K562 (cell line): ENCODE measurements at regions not wholly inside any gene's neighbourhood (a gene's known extent, or its start where the extent isn't known, plus 50 kb on each side); places are given as distances from the start of the nearest gene placed in this dataset.
"Not testable (repeated sequence)": the region's sequence is repeated elsewhere in the genome, so short reads cannot be mapped to it uniquely, and the experiment has no call there.

Experiments
- ATAC-seq: fragments of 200-7000 bp; cut with Tn5 transposase; 3 replicates; pipeline ENCODE4 v1.9.1; 2020; ENCODE audit warnings: moderate library complexity
- BruUV-seq: library from RNA; stranded (reverse); fragments of 400-500 nt; replicated peaks from 2 replicates; lab custom pipeline; 2021; lab: Mats Ljungman, UMichigan
- CTCF ChIA-PET: fragments of 300-600 bp; formaldehyde crosslinking; extraction: SDS; loops from one replicate; lab custom pipeline; 2021; ENCODE audit warnings: low intra/inter-chr PET ratio; lab: Yijun Ruan, JAX
- POLR2A ChIA-PET: fragments of 300-600, 350-650 bp; sonication (Branson Sonifier 250); formaldehyde crosslinking; extraction: SDS; loops from one replicate; lab custom pipeline; 2021; ENCODE audit warnings: antibody characterized with exemption, inconsistent platforms; lab: Yijun Ruan, JAX
- DNase-seq, 4 experiments: peaks; one replicate each; pipeline versions ENCODE4 v3.0.0 to v3.0.0-alpha.2; 2011 to 2018; ENCODE audit warnings: low spot score in 3 of 4, mixed read lengths in 3 of 4; ENCODE audit errors: extremely low read depth in 1 of 4
- FAIRE-seq: peaks from 2 replicates; lab custom pipeline; 2011; peaks lifted over from hg19 to GRCh38; lab: Jason Lieb, UNC
- H2AFZ ChIP-seq: 2 replicates; pipeline ENCODE4 v1.6.0; 2011; ENCODE audit warnings: low read depth, low read length, control low read depth, inconsistent platforms
- H3K27ac ChIP-seq: fragments of 200-600 bp; 3 replicates; pipeline ENCODE4 v1.8.0; 2011; ENCODE audit warnings: low read depth, mild to moderate bottlenecking, control low read depth, inconsistent platforms, low read length, moderate library complexity, mixed read lengths; ENCODE audit errors: extremely low read depth
- H3K27me3 ChIP-seq, 2 experiments: fragments of 300-600 bp in 1 of 2; 2 replicates in 1 of 2; 3 replicates in 1 of 2; pipeline versions ENCODE4 v1.6.0 to v1.8.0; 2011; ENCODE audit warnings: inconsistent platforms in 2 of 2, low read length in 2 of 2, mild to moderate bottlenecking in 1 of 2, mixed read lengths in 1 of 2, moderate library complexity in 1 of 2; ENCODE audit not compliant: control insufficient read depth in 2 of 2, insufficient read depth in 2 of 2
- H3K36me3 ChIP-seq: fragments of 300-600 bp; 3 replicates; pipeline ENCODE4 v1.8.0; 2011; ENCODE audit warnings: mild to moderate bottlenecking, low read length, inconsistent platforms; ENCODE audit not compliant: control insufficient read depth, insufficient read depth
- H3K4me1 ChIP-seq, 2 experiments: fragments of 200-600 bp in 1 of 2; replicated peaks in 1 of 2; 2 replicates in 1 of 2; 3 replicates in 1 of 2; pipeline versions ENCODE4 v1.5.1 to v1.8.0; 2011; ENCODE audit warnings: inconsistent platforms in 2 of 2, low read length in 2 of 2, mild to moderate bottlenecking in 1 of 2, mixed read lengths in 1 of 2, moderate library complexity in 1 of 2; ENCODE audit not compliant: control insufficient read depth in 2 of 2, insufficient read depth in 2 of 2
- H3K4me2 ChIP-seq: 2 replicates; pipeline ENCODE4 v1.6.1; 2011; ENCODE audit warnings: low read length, control low read depth, inconsistent platforms, mixed read lengths; ENCODE audit not compliant: insufficient read depth
- H3K4me3 ChIP-seq: fragments of 200-600 bp; sonication (generic), shearing (Covaris generic); 2 replicates; pipeline ENCODE4 v1.5.1; 2016; ENCODE audit warnings: control low read depth, inconsistent platforms
- H3K79me2 ChIP-seq: fragments of 200-600 bp; 3 replicates; pipeline ENCODE4 v1.8.0; 2011; ENCODE audit warnings: low read length, inconsistent platforms; ENCODE audit not compliant: control insufficient read depth, insufficient read depth
- H3K9ac ChIP-seq, 2 experiments: 2 replicates each; pipeline versions ENCODE4 v1.6.0 to v1.6.1; 2011; ENCODE audit warnings: low read depth in 2 of 2, low read length in 2 of 2, control low read depth in 1 of 2, inconsistent platforms in 1 of 2, mild to moderate bottlenecking in 1 of 2, mixed read lengths in 1 of 2; ENCODE audit not compliant: insufficient read depth in 1 of 2
- H3K9me1 ChIP-seq: one replicate; pipeline ENCODE4 v1.6.0; 2011; ENCODE audit warnings: inconsistent platforms, mild to moderate bottlenecking, low read length, moderate library complexity; ENCODE audit not compliant: control insufficient read depth, insufficient read depth
- H3K9me3 ChIP-seq: replicated peaks from 2 replicates; pipeline ENCODE4 v1.5.1; 2011; ENCODE audit warnings: low read depth, low read length, inconsistent platforms; ENCODE audit not compliant: control insufficient read depth, insufficient read depth
- H4K20me1 ChIP-seq: replicated peaks from 2 replicates; pipeline ENCODE4 v1.6.1; 2011; ENCODE audit warnings: low read length, inconsistent platforms, mixed read lengths; ENCODE audit not compliant: control insufficient read depth, insufficient read depth
- EHMT2 ChIP-seq: fragments of 450-650 bp; IDR thresholded peaks from 2 replicates; pipeline ENCODE4 v1.6.1; 2018; ENCODE audit warnings: antibody characterized with exemption
- MIER1 ChIP-seq: fragments of 450-650 bp; IDR thresholded peaks from 2 replicates; pipeline ENCODE4 v1.6.1; 2016; ENCODE audit warnings: antibody characterized with exemption, mild to moderate bottlenecking, low read depth
- RCOR1 ChIP-seq, 2 experiments: IDR thresholded peaks; 2 replicates each; pipeline ENCODE4 v1.6.1; 2012; ENCODE audit warnings: low read depth in 2 of 2, low read length in 2 of 2, borderline replicate concordance in 1 of 2, improper control_type of control experiment in 1 of 2
- REST ChIP-seq, 2 experiments: fragments of 450-650 bp; formaldehyde crosslinking in 1 of 2; IDR thresholded peaks; 2 replicates each; pipeline versions ENCODE4 v1.4.0 to v1.6.1; 2014 to 2020; ENCODE audit warnings: mild to moderate bottlenecking in 2 of 2, borderline replicate concordance in 1 of 2, low read depth in 1 of 2
- SIN3A ChIP-seq, 2 experiments: fragments of 150-350 bp in 1 of 2; IDR thresholded peaks; 2 replicates each; pipeline ENCODE4 v1.6.1; 2011 to 2016; ENCODE audit warnings: borderline replicate concordance in 2 of 2, low read depth in 2 of 2, low read length in 2 of 2, mild to moderate bottlenecking in 2 of 2, moderate library complexity in 2 of 2; ENCODE audit not compliant: control insufficient read depth in 1 of 2
- TFAP4 ChIP-seq: sonication (generic); formaldehyde crosslinking; IDR thresholded peaks from 2 replicates; pipeline ENCODE4 v1.8.0; 2022; ENCODE audit warnings: missing genetic modification reagents, mild to moderate bottlenecking, moderate library complexity, borderline replicate concordance
- ZNF766 ChIP-seq: fragments of 200-800 bp; sonication (Bioruptor generic); conservative IDR thresholded peaks from 2 replicates; pipeline ENCODE4 v1.6.1; 2016; ENCODE audit warnings: missing genetic modification characterization, missing compliant biosample characterization
- WGBS: fragments of 100-300 bp; shearing (Covaris generic); methylation state at CpG from one replicate; pipeline ENCODE4 v1.1.6; 2016; ENCODE audit warnings: low coverage, mixed read lengths; ENCODE audit not compliant: insufficient coverage; ENCODE audit errors: missing lambda C conversion rate; 5-methylcytosine and 5-hydroxymethylcytosine counted together
- in situ Hi-C: fragments of 300-500 bp; cut with MboI; formaldehyde crosslinking; loops from 4 replicates; pipeline ENCODE4 v1.15.0; 2018; ENCODE audit warnings: inconsistent platforms, mixed read lengths
- intact Hi-C: fragments of 100-400 bp; cut with micrococcal nuclease; formaldehyde crosslinking; loops from 2 replicates; pipeline ENCODE4 v1.14.2; 2022

GRCh38 chr7:150044771-150045170 lies 171.0 kb downstream of the ATP6V0E2 start:
- H3K27ac ChIP-seq, H2AFZ ChIP-seq, H3K36me3 ChIP-seq, H3K79me2 ChIP-seq, BruUV-seq, H3K4me2 ChIP-seq, H3K9me3 ChIP-seq, H3K9ac ChIP-seq, H3K4me3 ChIP-seq, H3K9me1 ChIP-seq, H4K20me1 ChIP-seq: not testable (repeated sequence)
- peak; percentile 83 for FAIRE-seq
- intact Hi-C loops (loop anchor here (5.0 kb wide), 1 partner anchor 162 kb away; no protein-coding TSS in a partner anchor), in situ Hi-C loops (loop anchor here (25.0 kb wide), 1 partner anchor 182 kb away; the partner anchor contains the start of gene ATP6V0E2)
- peak in 1 of 4 experiments; percentile 33 for DNase-seq
- ATAC-seq, result peak; percentile 70
- CTCF ChIA-PET, result interaction anchor here (0.7 kb wide), 1 partner anchor 160 kb away, joined by 3 read pairs; no protein-coding TSS in a partner anchor
- POLR2A ChIA-PET, result interaction anchor here (0.6 kb wide), 1 partner anchor 420 kb away, joined by 3 read pairs; no protein-coding TSS in a partner anchor
- peaks cover 5 to 11% of the 10 kb centered on the region in 2 experiments; a peak in 3 of 5 replicates for H3K27me3 ChIP-seq
- WGBS, result 0% methylated on average over 7 of the region's 7 CpGs
- TF ChIP-seq ZNF766 (CRISPR knock-in tag) (0 out of 2 replicates have a peak, but pooled peaks have one; percentile 30), EHMT2 (peak; percentile 95), MIER1 (peak; percentile 90), SIN3A (IDR thresholded peaks at IDR 0.05; ENCODE audit: borderline replicate concordance in 2 of 2, control insufficient read depth in 1 of 2, low read depth in 2 of 2, low read length in 2 of 2) (peak in 1 of 2 experiments; percentile 43; a peak in 1 of 4 replicates), TFAP4 (peak; percentile 47; the same call in 1 of the 2 replicates), RCOR1 (IDR thresholded peaks at IDR 0.05; ENCODE audit: borderline replicate concordance in 1 of 2, low read depth in 2 of 2, low read length in 2 of 2) (0 out of 4 replicates have a peak, but pooled peaks of 1 of the 2 experiments have one; percentile 12), REST (IDR thresholded peaks at IDR 0.05; ENCODE audit: borderline replicate concordance) (peak; percentile 97), REST (CRISPR knock-in tag; IDR thresholded peaks at IDR 0.05; ENCODE audit: low read depth) (peak; percentile 89)
- TF ChIP-seq, all 486 proteins: peak for 7; not testable (repeated sequence) for 479
- not testable (repeated sequence) for H3K4me1 ChIP-seq
